Mammary epithelial cell (primary cell): ENCODE measurements at regions not wholly inside any gene's neighbourhood (a gene's known extent, or its start where the extent isn't known, plus 50 kb on each side); places are given as distances from the start of the nearest gene placed in this dataset.

Experiments used
- CTCF ChIP-seq, 2 donors: IDR thresholded peaks in 1 of 2; conservative IDR thresholded peaks in 1 of 2; 2 replicates each; pipeline ENCODE4 v1.5.1; 2011 to 2012; ENCODE audit warnings: inconsistent platforms in 2 of 2, low read length in 2 of 2, mild to moderate bottlenecking in 2 of 2, control low read depth in 1 of 2, low read depth in 1 of 2; ENCODE audit not compliant: insufficient read depth in 1 of 2; ENCODE audit errors: extremely low read depth in 1 of 2
- EZH2 ChIP-seq: IDR thresholded peaks from 2 replicates; pipeline ENCODE4 v1.6.1; 2012; ENCODE audit warnings: low read length, inconsistent platforms, borderline replicate concordance

- TF ChIP-seq CTCF (conservative IDR thresholded peaks at IDR 0.05 in 1 of 2, IDR thresholded peaks at IDR 0.05 in 1 of 2; ENCODE audit: extremely low read depth in 1 of 2, insufficient read depth in 1 of 2, low read depth in 1 of 2, low read length in 2 of 2) (no peak), EZH2 (no peak)
Observed at GRCh38 chr16:72620348-72620747, 427.6 kb downstream of the ZFHX3 start.
